ENCODE measurements at regions not wholly inside any gene's neighbourhood (a gene's known extent, or its start where the extent isn't known, plus 50 kb on each side); places are given as distances from the start of the nearest gene placed in this dataset.
A peak's percentile ranks its signal among the peaks of the same experiment; 100 is the strongest.

- Histone ChIP-seq H3K4me3 (ENCODE audit: low read depth, low read length) (no peak overlapping the region), H3K27ac (no peak overlapping the region), H3K36me3 (replicated peaks) (no peaks in the 10 kb centered on the region), H3K27me3 (replicated peaks) (no peaks in the 10 kb centered on the region)
- no peak for TF ChIP-seq CTCF (IDR thresholded peaks at IDR 0.05; ENCODE audit: low read depth, low read length, missing control alignments)
- in situ Hi-C loops (cut with HindIII; ENCODE audit: low pct_ligation_motif_present, low sequenced_read_pairs), result no loop called here
- DNase-seq, result no peak
These were observed 101.1 kb downstream of the CT47B1 start for GRCh38 chrX:120774606-120775005.

- H3K27me3 ChIP-seq (replicated peaks), result no peaks in the 10 kb centered on the region
- H3K4me3 ChIP-seq (ENCODE audit: low read depth, low read length), result no peak overlapping the region
- H3K27ac ChIP-seq, result no peak overlapping the region
- no peak for DNase-seq
- TF ChIP-seq CTCF (IDR thresholded peaks at IDR 0.05; ENCODE audit: low read depth, low read length, missing control alignments), result no peak
- H3K36me3 ChIP-seq (replicated peaks), result no peaks in the 10 kb centered on the region
- in situ Hi-C loops (cut with HindIII; ENCODE audit: low pct_ligation_motif_present, low sequenced_read_pairs), result no loop called here
These were observed 101.9 kb downstream of the CT47B1 start for GRCh38 chrX:120773801-120774200.

DNA sequence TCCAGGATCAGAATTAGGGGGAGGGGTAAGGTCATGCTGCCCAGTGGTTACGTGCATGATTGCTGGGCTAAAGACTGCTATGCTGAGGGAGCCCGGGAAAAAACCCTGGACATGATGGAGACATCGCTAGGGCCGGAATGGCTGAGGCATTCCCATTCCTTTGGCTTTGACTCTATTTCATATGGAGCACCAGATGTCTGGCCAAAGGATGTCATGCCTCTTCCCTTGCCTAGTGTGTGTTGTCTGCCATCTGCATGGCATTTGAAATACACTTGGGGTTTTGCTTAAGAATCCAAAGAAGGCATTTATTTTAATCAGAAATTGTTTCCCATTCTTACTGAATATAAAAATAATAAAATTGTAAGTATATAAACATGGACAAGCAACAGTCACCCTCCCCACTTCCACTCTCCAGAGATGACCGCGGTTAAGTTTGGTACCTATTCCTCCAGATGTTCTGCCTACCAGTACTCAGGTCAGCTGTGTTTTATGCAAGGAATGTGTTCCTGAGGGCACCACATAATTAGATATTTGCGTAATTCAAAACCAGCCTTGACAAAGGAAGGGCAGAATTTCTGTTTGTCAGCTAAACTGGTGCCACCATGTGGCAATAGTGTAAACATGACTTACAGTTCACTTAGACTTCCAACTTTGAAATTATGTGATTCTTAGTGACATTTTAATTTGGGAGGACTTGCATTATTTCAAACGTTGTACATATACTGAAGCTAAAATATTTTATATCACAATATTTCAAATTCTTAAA is 105.9 kb downstream of the CT47B1 start:
- TF ChIP-seq CTCF (IDR thresholded peaks at IDR 0.05; ENCODE audit: low read depth, low read length, missing control alignments), result peak; percentile 38
- DNase-seq, result peak; percentile 22
- Histone ChIP-seq H3K36me3 (replicated peaks) (no peaks in the 10 kb centered on the region), H3K27ac (peak overlapping the region; percentile 26), H3K27me3 (replicated peaks) (no peaks in the 10 kb centered on the region), H3K4me3 (ENCODE audit: low read depth, low read length) (no peak overlapping the region)
- in situ Hi-C loops (cut with HindIII; ENCODE audit: low pct_ligation_motif_present, low sequenced_read_pairs), result no loop called here

DNA sequence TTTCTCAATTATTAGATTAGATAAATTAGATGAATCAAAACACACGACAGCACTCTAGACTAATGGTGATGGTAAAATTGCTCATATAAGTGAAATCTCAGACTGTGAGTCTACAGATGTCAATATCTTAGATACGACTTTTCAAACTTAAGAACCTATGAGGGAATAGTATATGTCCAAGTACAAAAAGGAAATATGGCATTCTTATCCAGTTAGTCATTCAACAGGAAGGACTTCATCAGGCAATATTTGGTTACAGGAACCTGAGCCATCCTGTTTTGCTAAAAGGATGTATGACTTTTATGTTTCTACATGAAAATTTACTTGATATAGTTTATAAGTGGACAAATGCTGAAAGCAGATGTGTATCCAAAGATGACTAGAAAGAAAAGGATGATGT is 107.0 kb downstream of the CT47B1 start:
- DNase-seq, result peak; percentile 7
- TF ChIP-seq CTCF (IDR thresholded peaks at IDR 0.05; ENCODE audit: low read depth, low read length, missing control alignments), result no peak
- H3K27ac ChIP-seq, result peak overlapping the region; percentile 45
- no peaks in the 10 kb centered on the region for H3K36me3 ChIP-seq (replicated peaks)
- no peak overlapping the region for H3K4me3 ChIP-seq (ENCODE audit: low read depth, low read length)
- no peaks in the 10 kb centered on the region for H3K27me3 ChIP-seq (replicated peaks)
- in situ Hi-C loops (cut with HindIII; ENCODE audit: low pct_ligation_motif_present, low sequenced_read_pairs), result no loop called here

GRCh38 chrX:120768254-120768653 is 107.4 kb downstream of the CT47B1 start:
- in situ Hi-C loops (cut with HindIII; ENCODE audit: low pct_ligation_motif_present, low sequenced_read_pairs), result no loop called here
- H3K27me3 ChIP-seq (replicated peaks), result no peaks in the 10 kb centered on the region
- H3K4me3 ChIP-seq (ENCODE audit: low read depth, low read length), result no peak overlapping the region
- peak overlapping the region; percentile 45 for H3K27ac ChIP-seq
- no peak for TF ChIP-seq CTCF (IDR thresholded peaks at IDR 0.05; ENCODE audit: low read depth, low read length, missing control alignments)
- no peak for DNase-seq
- no peaks in the 10 kb centered on the region for H3K36me3 ChIP-seq (replicated peaks)

DNA sequence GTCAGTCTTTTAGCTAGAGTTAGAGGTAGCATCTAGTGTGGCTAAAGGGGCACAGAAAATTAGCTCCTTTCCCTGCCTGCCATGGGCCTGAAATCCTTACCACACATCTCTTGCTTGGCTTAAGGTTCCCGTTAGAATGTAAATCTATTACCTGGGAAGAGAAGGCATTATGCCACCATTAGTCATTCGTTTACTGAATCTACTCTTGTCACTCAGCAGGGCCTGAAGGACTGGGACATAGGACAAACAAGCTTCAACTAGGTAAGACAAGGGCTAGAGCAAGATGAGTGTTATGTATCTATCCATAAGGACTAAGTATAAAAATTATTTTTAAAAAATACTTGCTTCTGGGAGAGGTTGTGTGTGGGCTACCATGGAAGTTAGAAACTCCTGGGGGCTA is 112.4 kb downstream of the CT47B1 start:
- Histone ChIP-seq H3K27ac (no peak overlapping the region), H3K4me3 (ENCODE audit: low read depth, low read length) (no peak overlapping the region), H3K36me3 (replicated peaks) (no peaks in the 10 kb centered on the region), H3K27me3 (replicated peaks) (no peaks in the 10 kb centered on the region)
- in situ Hi-C loops (cut with HindIII; ENCODE audit: low pct_ligation_motif_present, low sequenced_read_pairs), result no loop called here
- DNase-seq, result no peak
- no peak for TF ChIP-seq CTCF (IDR thresholded peaks at IDR 0.05; ENCODE audit: low read depth, low read length, missing control alignments)
